Lower leg skin (tissue), 4 donors: ENCODE measurements at regions not wholly inside any gene's neighbourhood (a gene's known extent, or its start where the extent isn't known, plus 50 kb on each side); places are given as distances from the start of the nearest gene placed in this dataset.
"Not testable (repeated sequence)": the region's sequence is repeated elsewhere in the genome, so short reads cannot be mapped to it uniquely, and the experiment has no call there.

Source experiments
- DNase-seq, 2 donors: peaks; one replicate each; pipeline ENCODE4 v3.0.0-alpha.2; 2019; ENCODE audit warnings: low spot score in 2 of 2
- H3K4me3 ChIP-seq: fragments of 200-600 bp; sonication (generic); 2 replicates; pipeline ENCODE4 v1.5.1; 2017; ENCODE audit warnings: mild to moderate bottlenecking, low read depth; ENCODE audit not compliant: poor library complexity, severe bottlenecking
- CTCF ChIP-seq, 3 donors: fragments of 450-650 bp; IDR thresholded peaks; one replicate each; pipeline ENCODE4 v1.5.1; 2016; ENCODE audit warnings: antibody characterized with exemption in 3 of 3, mild to moderate bottlenecking in 3 of 3, moderate library complexity in 2 of 3
- POLR2A ChIP-seq, 2 donors: fragments of 450-650 bp; IDR thresholded peaks; one replicate each; pipeline ENCODE4 v1.6.1; 2016 to 2017; ENCODE audit warnings: antibody characterized with exemption in 2 of 2, mild to moderate bottlenecking in 1 of 2, moderate library complexity in 1 of 2
- WGBS, 2 donors: methylation state at CpG; one replicate each; pipeline ENCODE4 v1.1.5; 2018; 5-methylcytosine and 5-hydroxymethylcytosine counted together
- intact Hi-C: fragments of 100-400 bp; cut with DNase I; formaldehyde crosslinking; loops from one replicate; pipeline ENCODE4 v1.15.0; 2023; ENCODE audit warnings: low total_unique reads

GRCh38 chr2:146981921-146982320, 862.9 kb upstream of the ACVR2A start:
- intact Hi-C loops: no loop called here
- DNase-seq: no peak
- TF ChIP-seq POLR2A (IDR thresholded peaks at IDR 0.05) (no peak), CTCF (IDR thresholded peaks at IDR 0.05) (no peak)
- H3K4me3 ChIP-seq: no peak overlapping the region

- no peak overlapping the region for H3K4me3 ChIP-seq
- intact Hi-C loops: no loop called here
- DNase-seq: no peak
- TF ChIP-seq POLR2A (IDR thresholded peaks at IDR 0.05) (no peak), CTCF (IDR thresholded peaks at IDR 0.05) (no peak)
Measured at GRCh38 chr2:146979746-146980145, 865.1 kb upstream of the ACVR2A start.

GRCh38 chr2:146978577-146979555, 866.0 kb upstream of the ACVR2A start:
- no peak overlapping the region for H3K4me3 ChIP-seq
- intact Hi-C loops: no loop called here
- no peak for TF ChIP-seq POLR2A (IDR thresholded peaks at IDR 0.05)
- no peak for TF ChIP-seq CTCF (IDR thresholded peaks at IDR 0.05)
- WGBS, 2 donors: 79 to 84% methylated on average over 5 of the region's 5 CpGs
- DNase-seq: no peak

- 82 to 93% methylated on average over 4 of the region's 4 CpGs for WGBS, 2 donors
- H3K4me3 ChIP-seq, DNase-seq, intact Hi-C loops: not testable (repeated sequence)
Measured at GRCh38 chr2:146970981-146971380, 873.8 kb upstream of the ACVR2A start.

- DNase-seq, intact Hi-C loops, H3K4me3 ChIP-seq: not testable (repeated sequence)
- 80 to 81% methylated on average over 3 of the region's 3 CpGs for WGBS, 2 donors
Measured at GRCh38 chr2:146969703-146970102, 875.1 kb upstream of the ACVR2A start.

- 38 to 50% methylated on average over 1 of the region's 1 CpG for WGBS, 2 donors
- intact Hi-C loops: no loop called here
- no peak for DNase-seq
- no peak overlapping the region for H3K4me3 ChIP-seq
- TF ChIP-seq CTCF (IDR thresholded peaks at IDR 0.05) (no peak), POLR2A (IDR thresholded peaks at IDR 0.05) (no peak)
Measured at GRCh38 chr2:146964494-146964893, 880.3 kb upstream of the ACVR2A start.

- no peak for TF ChIP-seq CTCF (IDR thresholded peaks at IDR 0.05)
- TF ChIP-seq POLR2A (IDR thresholded peaks at IDR 0.05): no peak
- no peak for DNase-seq
Measured at GRCh38 chr2:146954544-146954943, 890.3 kb upstream of the ACVR2A start.

More at GRCh38 chr2:146954544-146954943, 890.3 kb upstream of the ACVR2A start:
- 65 to 68% methylated on average over 5 of the region's 5 CpGs for WGBS, 2 donors
- no peak overlapping the region for H3K4me3 ChIP-seq
- intact Hi-C loops: no loop called here
